Stimulated activated CD4-positive, alpha-beta T cell treated with anti-CD3 and anti-CD28 coated beads, TNF-alpha, amount 100 ng/mL, for 48 hours (primary cell): ENCODE measurements at regions not wholly inside any gene's neighbourhood (a gene's known extent, or its start where the extent isn't known, plus 50 kb on each side); places are given as distances from the start of the nearest gene placed in this dataset.
A peak's percentile ranks its signal among the peaks of the same experiment; 100 is the strongest.

Source experiments
- DNase-seq, 3 donors: peaks; one replicate each; pipeline ENCODE4 v3.0.0-alpha.2; 2020; ENCODE audit warnings: low read depth in 3 of 3

- DNase-seq, result no peak
These were observed 322.1 kb downstream of the BLID start for GRCh38 chr11:121793916-121794315.

GRCh38 chr11:121793291-121793690, 322.7 kb downstream of the BLID start:
- no peak for DNase-seq

GRCh38 chr11:121792185-121792584, 323.8 kb downstream of the BLID start:
- no peak for DNase-seq

GRCh38 chr11:121790430-121790829, 325.6 kb downstream of the BLID start:
- DNase-seq, result no peak

GRCh38 chr11:121780971-121781370, 328.2 kb upstream of the SORL1-AS1 start:
- no peak for DNase-seq

GRCh38 chr11:121777056-121777455, 324.3 kb upstream of the SORL1-AS1 start:
- DNase-seq, result no peak

- no peak for DNase-seq
These were observed 322.5 kb upstream of the SORL1-AS1 start for GRCh38 chr11:121775276-121775675.

- DNase-seq, result no peak
These were observed 320.3 kb upstream of the SORL1-AS1 start for GRCh38 chr11:121773076-121773475.

- DNase-seq, result no peak
These were observed 318.3 kb upstream of the SORL1-AS1 start for GRCh38 chr11:121770939-121771595.

- DNase-seq, result no peak
These were observed 316.4 kb upstream of the SORL1-AS1 start for GRCh38 chr11:121769191-121769590.

- DNase-seq, result peak in 1 of 3 donors; percentile 0
These were observed 314.7 kb upstream of the SORL1-AS1 start for GRCh38 chr11:121767433-121767832.

- DNase-seq, result no peak
These were observed 314.2 kb upstream of the SORL1-AS1 start for GRCh38 chr11:121766991-121767390.

- DNase-seq, result no peak
These were observed 313.4 kb upstream of the SORL1-AS1 start for GRCh38 chr11:121766166-121766565.

GRCh38 chr11:121763526-121763925, 310.8 kb upstream of the SORL1-AS1 start:
- DNase-seq, result no peak

- DNase-seq, result no peak
These were observed 310.1 kb upstream of the SORL1-AS1 start for GRCh38 chr11:121762820-121763219.

- DNase-seq, result no peak
These were observed 308.4 kb upstream of the SORL1-AS1 start for GRCh38 chr11:121761186-121761585.

- DNase-seq, result no peak
These were observed 304.8 kb upstream of the SORL1-AS1 start for GRCh38 chr11:121757480-121758125.

GRCh38 chr11:121755906-121756305, 303.1 kb upstream of the SORL1-AS1 start:
- no peak for DNase-seq

- DNase-seq, result no peak
These were observed 302.4 kb upstream of the SORL1-AS1 start for GRCh38 chr11:121755191-121755590.

- DNase-seq, result no peak
These were observed 301.8 kb upstream of the SORL1-AS1 start for GRCh38 chr11:121754598-121754997.

GRCh38 chr11:121749691-121750090, 296.9 kb upstream of the SORL1-AS1 start:
- DNase-seq, result no peak

GRCh38 chr11:121748068-121748467, 295.3 kb upstream of the SORL1-AS1 start:
- DNase-seq, result no peak

- DNase-seq, result no peak
These were observed 290.5 kb upstream of the SORL1-AS1 start for GRCh38 chr11:121743285-121743684.
